ENCODE measurements at regions not wholly inside any gene's neighbourhood (a gene's known extent, or its start where the extent isn't known, plus 50 kb on each side); places are given as distances from the start of the nearest gene placed in this dataset.

GRCh38 chr14:59090572-59090971 is 97.9 kb upstream of the DAAM1 start:
- Histone ChIP-seq H3K9me2 (replicated peaks; ENCODE audit: control insufficient read depth, low read length) (no peaks in the 10 kb centered on the region), H4K20me1 (ENCODE audit: control insufficient read depth, insufficient read depth, low read depth, low read length) (no peaks in the 10 kb centered on the region), H3K4me3 (ENCODE audit: low read length) (no peak overlapping the region), H3K79me2 (ENCODE audit: control insufficient read depth, low read length) (no peaks in the 10 kb centered on the region), H3K36me3 (ENCODE audit: control insufficient read depth, low read length) (no peaks in the 10 kb centered on the region), H3K27me3 (ENCODE audit: control insufficient read depth, low read length) (peaks cover 13% of the 10 kb centered on the region), H3K9me3 (ENCODE audit: control insufficient read depth, insufficient read depth, low read length) (no peaks in the 10 kb centered on the region), H3K4me1 (ENCODE audit: control insufficient read depth, low read length) (no peaks in the 10 kb centered on the region), H3K27ac (ENCODE audit: low read depth, low read length) (no peak overlapping the region), H3K4me2 (ENCODE audit: low read length) (no peak overlapping the region), H3F3A (ENCODE audit: control insufficient read depth, insufficient read depth) (no peaks in the 10 kb centered on the region)
- TF ChIP-seq CTCF (IDR thresholded peaks at IDR 0.05; ENCODE audit: low read depth, low read length, poor library complexity, severe bottlenecking) (no peak), EZH2phosphoT487 (IDR thresholded peaks at IDR 0.05; ENCODE audit: borderline replicate concordance, low read length) (no peak)

- H3K27ac ChIP-seq (ENCODE audit: low read depth, low read length) = no peak overlapping the region
- no peaks in the 10 kb centered on the region for H3K4me1 ChIP-seq (ENCODE audit: control insufficient read depth, low read length)
- H4K20me1 ChIP-seq (ENCODE audit: control insufficient read depth, insufficient read depth, low read depth, low read length) = no peaks in the 10 kb centered on the region
- peaks cover 13% of the 10 kb centered on the region for H3K27me3 ChIP-seq (ENCODE audit: control insufficient read depth, low read length)
- no peaks in the 10 kb centered on the region for H3K9me2 ChIP-seq (replicated peaks; ENCODE audit: control insufficient read depth, low read length)
- no peaks in the 10 kb centered on the region for H3K79me2 ChIP-seq (ENCODE audit: control insufficient read depth, low read length)
- no peak overlapping the region for H3K4me3 ChIP-seq (ENCODE audit: low read length)
- TF ChIP-seq EZH2phosphoT487 (IDR thresholded peaks at IDR 0.05; ENCODE audit: borderline replicate concordance, low read length) = no peak
- TF ChIP-seq CTCF (IDR thresholded peaks at IDR 0.05; ENCODE audit: low read depth, low read length, poor library complexity, severe bottlenecking) = no peak
- no peaks in the 10 kb centered on the region for H3K9me3 ChIP-seq (ENCODE audit: control insufficient read depth, insufficient read depth, low read length)
- no peak overlapping the region for H3K4me2 ChIP-seq (ENCODE audit: low read length)
- no peaks in the 10 kb centered on the region for H3K36me3 ChIP-seq (ENCODE audit: control insufficient read depth, low read length)
- no peaks in the 10 kb centered on the region for H3F3A ChIP-seq (ENCODE audit: control insufficient read depth, insufficient read depth)
Measured at GRCh38 chr14:59091404-59091803, 97.1 kb upstream of the DAAM1 start.

- no peaks in the 10 kb centered on the region for H3K36me3 ChIP-seq (ENCODE audit: control insufficient read depth, low read length)
- H3K4me2 ChIP-seq (ENCODE audit: low read length) = no peak overlapping the region
- no peaks in the 10 kb centered on the region for H3K79me2 ChIP-seq (ENCODE audit: control insufficient read depth, low read length)
- H3K9me3 ChIP-seq (ENCODE audit: control insufficient read depth, insufficient read depth, low read length) = no peaks in the 10 kb centered on the region
- no peaks in the 10 kb centered on the region for H4K20me1 ChIP-seq (ENCODE audit: control insufficient read depth, insufficient read depth, low read depth, low read length)
- H3K4me1 ChIP-seq (ENCODE audit: control insufficient read depth, low read length) = no peaks in the 10 kb centered on the region
- H3K4me3 ChIP-seq (ENCODE audit: low read length) = no peak overlapping the region
- no peaks in the 10 kb centered on the region for H3K9me2 ChIP-seq (replicated peaks; ENCODE audit: control insufficient read depth, low read length)
- peaks cover 13% of the 10 kb centered on the region for H3K27me3 ChIP-seq (ENCODE audit: control insufficient read depth, low read length)
- H3K27ac ChIP-seq (ENCODE audit: low read depth, low read length) = no peak overlapping the region
- H3F3A ChIP-seq (ENCODE audit: control insufficient read depth, insufficient read depth) = no peaks in the 10 kb centered on the region
- TF ChIP-seq CTCF (IDR thresholded peaks at IDR 0.05; ENCODE audit: low read depth, low read length, poor library complexity, severe bottlenecking) (no peak), EZH2phosphoT487 (IDR thresholded peaks at IDR 0.05; ENCODE audit: borderline replicate concordance, low read length) (no peak)
Measured at GRCh38 chr14:59091976-59092375, 96.5 kb upstream of the DAAM1 start.

GRCh38 chr14:59093902-59094301 is 94.6 kb upstream of the DAAM1 start:
- no peaks in the 10 kb centered on the region for H3K79me2 ChIP-seq (ENCODE audit: control insufficient read depth, low read length)
- no peak overlapping the region for H3K27ac ChIP-seq (ENCODE audit: low read depth, low read length)
- no peak overlapping the region for H3K4me2 ChIP-seq (ENCODE audit: low read length)
- H3K27me3 ChIP-seq (ENCODE audit: control insufficient read depth, low read length) = peaks cover 17% of the 10 kb centered on the region
- H3K9me3 ChIP-seq (ENCODE audit: control insufficient read depth, insufficient read depth, low read length) = no peaks in the 10 kb centered on the region
- no peaks in the 10 kb centered on the region for H3K9me2 ChIP-seq (replicated peaks; ENCODE audit: control insufficient read depth, low read length)
- H3F3A ChIP-seq (ENCODE audit: control insufficient read depth, insufficient read depth) = no peaks in the 10 kb centered on the region
- H4K20me1 ChIP-seq (ENCODE audit: control insufficient read depth, insufficient read depth, low read depth, low read length) = no peaks in the 10 kb centered on the region
- no peak for TF ChIP-seq CTCF (IDR thresholded peaks at IDR 0.05; ENCODE audit: low read depth, low read length, poor library complexity, severe bottlenecking)
- TF ChIP-seq EZH2phosphoT487 (IDR thresholded peaks at IDR 0.05; ENCODE audit: borderline replicate concordance, low read length) = no peak
- no peaks in the 10 kb centered on the region for H3K4me1 ChIP-seq (ENCODE audit: control insufficient read depth, low read length)
- no peak overlapping the region for H3K4me3 ChIP-seq (ENCODE audit: low read length)
- H3K36me3 ChIP-seq (ENCODE audit: control insufficient read depth, low read length) = no peaks in the 10 kb centered on the region

All from DOHH2 (cell line).